GM20000 (cell line): ENCODE measurements at regions not wholly inside any gene's neighbourhood (a gene's known extent, or its start where the extent isn't known, plus 50 kb on each side); places are given as distances from the start of the nearest gene placed in this dataset.
"Not testable (repeated sequence)": the region's sequence is repeated elsewhere in the genome, so short reads cannot be mapped to it uniquely, and the experiment has no call there.

Source experiments
- DNase-seq: peaks from one replicate; pipeline ENCODE4 v3.0.0; 2012; ENCODE audit warnings: low spot score
- CTCF ChIP-seq: IDR thresholded peaks from 2 replicates; pipeline ENCODE4 v1.5.1; 2012; ENCODE audit warnings: mild to moderate bottlenecking, control low read depth; ENCODE audit errors: extremely low read depth, missing control alignments

- DNase-seq: no peak
- TF ChIP-seq CTCF: no peak
Measured at GRCh38 chr4:116132946-116133345, 952.4 kb downstream of the TRAM1L1 start.

DNA sequence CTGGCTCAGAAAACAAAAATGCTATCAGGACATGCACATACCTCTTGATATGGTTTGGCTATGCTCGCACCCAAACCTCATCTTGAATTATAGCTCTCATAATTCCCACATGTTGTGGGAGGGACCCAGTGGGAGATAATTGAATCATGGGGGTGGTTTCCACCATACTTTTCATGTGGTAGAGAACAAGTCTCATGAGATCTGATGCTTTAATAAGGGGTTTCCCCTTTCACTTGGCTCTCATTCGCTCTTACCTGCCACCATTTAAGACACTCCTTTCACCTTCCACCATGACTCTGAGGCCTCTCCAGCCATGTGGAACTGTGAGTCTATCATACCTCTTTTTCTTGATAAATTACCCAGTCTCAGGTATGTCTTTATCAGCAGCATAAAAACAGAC is 958.6 kb downstream of the TRAM1L1 start:
- no peak for TF ChIP-seq CTCF
- no peak for DNase-seq

- no peak for DNase-seq
- TF ChIP-seq CTCF: no peak
Measured at GRCh38 chr4:116122124-116122523, 963.3 kb downstream of the TRAM1L1 start.

DNA sequence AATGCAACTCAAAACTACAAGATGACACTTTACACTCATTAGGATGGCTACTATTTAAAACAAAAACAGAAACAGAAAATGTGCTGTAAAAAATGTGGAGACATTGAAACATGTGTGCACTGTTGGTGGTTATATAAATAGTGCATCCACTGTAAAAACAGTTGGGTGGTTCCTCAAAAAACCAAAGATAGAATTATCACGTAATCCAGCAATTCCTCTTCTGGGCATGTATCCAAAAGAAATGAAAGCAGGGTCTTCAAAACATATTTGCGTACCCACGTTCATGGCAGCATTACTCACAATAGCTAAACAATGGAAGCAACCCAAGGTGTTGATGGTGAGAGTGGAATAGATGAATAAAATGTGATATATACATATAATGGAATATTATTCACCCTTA is 967.2 kb downstream of the TRAM1L1 start:
- no peak for TF ChIP-seq CTCF
- DNase-seq: no peak

- DNase-seq: not testable (repeated sequence)
Measured at GRCh38 chr4:116112861-116113260, 972.5 kb downstream of the TRAM1L1 start.

DNA sequence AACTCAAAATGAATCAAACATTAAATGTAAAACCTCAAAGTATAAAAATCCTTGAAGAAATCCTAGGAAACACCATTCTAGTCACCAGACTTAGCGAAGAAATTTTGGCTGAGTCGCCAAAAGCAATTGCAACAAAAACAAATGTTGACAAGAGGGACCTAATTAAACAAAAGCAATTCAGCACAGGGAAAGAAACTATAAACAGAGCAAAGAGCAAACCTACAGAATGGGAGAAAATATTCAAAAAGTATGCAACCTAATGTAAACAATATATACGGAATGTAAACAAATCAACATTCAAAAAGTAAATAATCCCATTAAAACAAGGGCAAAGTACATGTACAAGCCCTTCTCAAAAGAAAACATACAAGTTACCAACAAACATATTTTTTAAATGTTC is 974.7 kb downstream of the TRAM1L1 start:
- no peak for DNase-seq
- TF ChIP-seq CTCF: no peak

DNA sequence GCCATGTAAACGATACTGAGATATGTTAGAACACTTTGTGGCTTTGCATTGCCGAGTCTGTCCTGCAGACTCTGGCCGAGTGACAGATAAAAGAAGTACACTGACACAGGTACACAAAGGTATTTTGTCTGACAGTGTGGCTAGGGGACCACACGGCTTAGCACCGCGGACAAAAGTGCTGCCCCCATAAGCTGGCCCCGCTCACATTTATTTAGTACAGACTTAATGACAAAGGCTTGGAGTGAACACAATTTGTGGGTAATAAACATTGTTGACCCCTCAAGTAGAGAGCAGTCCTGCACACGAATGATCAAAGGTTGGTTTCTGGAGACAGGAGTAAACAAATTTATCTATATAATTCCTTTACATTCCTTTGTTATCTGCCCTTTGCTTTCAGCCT is 976.8 kb downstream of the TRAM1L1 start:
- no peak for TF ChIP-seq CTCF
- no peak for DNase-seq

GRCh38 chr4:116101321-116101720 is 984.1 kb downstream of the TRAM1L1 start:
- no peak for DNase-seq
- no peak for TF ChIP-seq CTCF
